ENCODE measurements at regions not wholly inside any gene's neighbourhood (a gene's known extent, or its start where the extent isn't known, plus 50 kb on each side); places are given as distances from the start of the nearest gene placed in this dataset.

GRCh38 chr14:43039881-43040280 lies 1433.2 kb downstream of the LRFN5 start:
- Mint-ChIP-seq H3K27me3 (no peaks in the 10 kb centered on the region), H3K4me3 (ENCODE audit: low read depth) (no peak overlapping the region), H3K9me3 (ENCODE audit: low read depth) (no peaks in the 10 kb centered on the region), H3K4me1 (ENCODE audit: low read depth) (no peaks in the 10 kb centered on the region), H3K36me3 (ENCODE audit: insufficient read depth) (no peaks in the 10 kb centered on the region), H3K27ac (no peak overlapping the region)
- TF ChIP-seq CTCF (IDR thresholded peaks at IDR 0.05; ENCODE audit: unreplicated experiment) = no peak
- no peak for DNase-seq (ENCODE audit: low spot score, unreplicated experiment)

GRCh38 chr14:43031598-43031997 lies 1424.9 kb downstream of the LRFN5 start:
- no peak overlapping the region for H3K27ac Mint-ChIP-seq
- H3K4me1 Mint-ChIP-seq (ENCODE audit: low read depth) = no peaks in the 10 kb centered on the region
- H3K4me3 Mint-ChIP-seq (ENCODE audit: low read depth) = no peak overlapping the region
- TF ChIP-seq CTCF (IDR thresholded peaks at IDR 0.05; ENCODE audit: unreplicated experiment) = no peak
- H3K9me3 Mint-ChIP-seq (ENCODE audit: low read depth) = no peaks in the 10 kb centered on the region
- H3K27me3 Mint-ChIP-seq = no peaks in the 10 kb centered on the region
- no peak for DNase-seq (ENCODE audit: low spot score, unreplicated experiment)
- H3K36me3 Mint-ChIP-seq (ENCODE audit: insufficient read depth) = no peaks in the 10 kb centered on the region

- H3K27me3 Mint-ChIP-seq = no peaks in the 10 kb centered on the region
- no peak overlapping the region for H3K27ac Mint-ChIP-seq
- DNase-seq (ENCODE audit: low spot score, unreplicated experiment) = no peak
- H3K4me3 Mint-ChIP-seq (ENCODE audit: low read depth) = no peak overlapping the region
- no peak for TF ChIP-seq CTCF (IDR thresholded peaks at IDR 0.05; ENCODE audit: unreplicated experiment)
- H3K36me3 Mint-ChIP-seq (ENCODE audit: insufficient read depth) = no peaks in the 10 kb centered on the region
- H3K4me1 Mint-ChIP-seq (ENCODE audit: low read depth) = peaks cover 2% of the 10 kb centered on the region
- H3K9me3 Mint-ChIP-seq (ENCODE audit: low read depth) = peaks cover 6% of the 10 kb centered on the region
These were observed 1415.6 kb downstream of the LRFN5 start for GRCh38 chr14:43022094-43022800.

GRCh38 chr14:43019826-43020225 lies 1413.2 kb downstream of the LRFN5 start:
- DNase-seq (ENCODE audit: low spot score, unreplicated experiment) = no peak
- Mint-ChIP-seq H3K9me3 (ENCODE audit: low read depth) (peaks cover 9% of the 10 kb centered on the region), H3K36me3 (ENCODE audit: insufficient read depth) (no peaks in the 10 kb centered on the region), H3K4me3 (ENCODE audit: low read depth) (no peak overlapping the region), H3K4me1 (ENCODE audit: low read depth) (peaks cover 2% of the 10 kb centered on the region), H3K27me3 (no peaks in the 10 kb centered on the region), H3K27ac (no peak overlapping the region)
- no peak for TF ChIP-seq CTCF (IDR thresholded peaks at IDR 0.05; ENCODE audit: unreplicated experiment)

GRCh38 chr14:43014338-43014737 lies 1407.7 kb downstream of the LRFN5 start:
- Mint-ChIP-seq H3K9me3 (ENCODE audit: low read depth) (peaks cover 4% of the 10 kb centered on the region), H3K27ac (no peak overlapping the region), H3K36me3 (ENCODE audit: insufficient read depth) (no peaks in the 10 kb centered on the region), H3K27me3 (no peaks in the 10 kb centered on the region), H3K4me3 (ENCODE audit: low read depth) (no peak overlapping the region), H3K4me1 (ENCODE audit: low read depth) (peaks cover 2% of the 10 kb centered on the region)
- DNase-seq (ENCODE audit: low spot score, unreplicated experiment) = no peak
- TF ChIP-seq CTCF (IDR thresholded peaks at IDR 0.05; ENCODE audit: unreplicated experiment) = no peak
